Erythroblast (primary cell): ENCODE measurements at regions not wholly inside any gene's neighbourhood (a gene's known extent, or its start where the extent isn't known, plus 50 kb on each side); places are given as distances from the start of the nearest gene placed in this dataset.

Experiments
- DNase-seq, 2 experiments: peaks; one replicate each; lab custom pipeline; 2025; lab: John Stamatoyannopoulos, UW
- GATA1 ChIP-seq: IDR thresholded peaks from 2 replicates; pipeline ENCODE4 v1.6.1; 2011; ENCODE audit warnings: low read depth, mild to moderate bottlenecking, control low read depth, low read length, moderate library complexity
- POLR2A ChIP-seq: IDR thresholded peaks from 2 replicates; pipeline ENCODE4 v1.6.1; 2011; ENCODE audit warnings: mild to moderate bottlenecking, low read length

DNA sequence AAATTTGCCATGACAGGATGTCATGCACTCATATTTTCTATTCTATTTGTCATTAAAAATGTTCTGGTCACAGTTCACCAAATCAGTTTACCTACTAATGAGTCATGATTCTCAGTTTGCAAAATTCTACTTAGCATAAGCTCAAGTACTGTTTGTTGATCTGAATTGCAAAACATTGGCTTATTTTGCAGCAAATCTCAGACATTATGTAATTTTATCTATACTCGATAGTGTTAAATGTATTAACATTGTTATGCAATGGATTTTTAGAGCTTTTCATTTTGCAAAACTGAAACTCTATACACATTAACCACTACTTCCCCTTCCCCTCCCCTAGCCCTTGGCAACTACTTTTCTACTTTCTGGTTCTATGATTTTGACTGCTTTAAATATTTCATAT, 213.8 kb upstream of the ZFP64 start:
- TF ChIP-seq GATA1 = no peak
- TF ChIP-seq POLR2A = no peak
- DNase-seq = no peak

DNA sequence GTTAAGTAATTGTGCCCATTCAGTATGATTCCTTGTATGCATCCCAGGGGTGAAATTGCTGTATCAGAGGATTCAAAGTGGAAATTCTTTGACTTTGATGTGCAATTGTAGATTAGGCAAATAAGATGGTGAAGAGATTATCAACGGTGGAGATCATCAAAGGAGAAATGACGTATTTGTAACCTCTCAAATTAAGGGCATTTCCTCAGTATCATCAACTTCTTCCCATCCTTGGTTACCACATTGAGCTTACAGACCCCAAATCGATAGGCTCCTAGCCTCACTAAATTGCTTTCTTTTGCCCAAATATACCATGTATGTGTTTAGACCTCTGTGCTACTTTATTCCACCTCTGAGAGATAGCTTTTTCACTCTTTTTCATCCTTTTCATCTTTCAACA, 213.1 kb upstream of the ZFP64 start:
- no peak for DNase-seq
- no peak for TF ChIP-seq POLR2A
- no peak for TF ChIP-seq GATA1

DNA sequence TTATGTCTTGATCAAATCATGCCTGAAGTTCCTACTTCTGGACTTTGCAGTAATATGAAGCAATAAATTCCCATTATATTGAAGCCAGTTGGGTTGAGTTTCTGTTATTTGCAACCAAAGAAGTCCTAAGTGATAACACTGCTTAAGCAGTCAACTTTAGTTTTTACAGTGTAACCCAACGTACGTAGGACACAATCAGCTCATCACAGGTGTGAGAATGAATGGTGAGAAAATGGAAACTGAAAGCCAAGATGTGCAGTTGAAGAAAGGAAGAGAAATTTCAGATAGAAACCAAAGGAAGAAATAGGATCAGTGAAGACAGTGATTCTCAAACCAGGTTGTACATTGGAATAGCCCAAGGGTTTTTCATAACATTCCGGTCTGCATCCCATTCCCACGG, 211.4 kb upstream of the ZFP64 start:
- TF ChIP-seq POLR2A = no peak
- TF ChIP-seq GATA1 = no peak
- no peak for DNase-seq

DNA sequence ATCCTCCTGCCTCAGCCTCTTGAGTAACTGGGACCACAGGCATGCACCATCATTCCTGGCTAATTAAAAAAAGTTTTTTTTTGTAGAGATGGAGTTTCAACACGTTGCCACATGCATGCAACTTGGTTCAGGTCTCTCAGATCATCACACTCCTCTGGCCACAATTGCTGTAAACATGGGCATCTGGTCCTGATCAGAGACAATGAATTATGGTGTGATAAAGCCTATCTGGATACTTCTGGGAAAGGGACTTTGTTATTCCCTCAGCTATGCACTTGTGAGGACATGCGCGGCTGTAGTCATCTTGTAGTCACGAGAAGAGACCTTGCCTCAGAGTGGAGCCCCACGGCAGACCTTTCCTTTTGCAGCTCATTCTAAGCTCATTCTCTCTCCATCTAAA, 210.9 kb upstream of the ZFP64 start:
- DNase-seq = no peak
- TF ChIP-seq POLR2A = no peak
- TF ChIP-seq GATA1 = no peak

DNA sequence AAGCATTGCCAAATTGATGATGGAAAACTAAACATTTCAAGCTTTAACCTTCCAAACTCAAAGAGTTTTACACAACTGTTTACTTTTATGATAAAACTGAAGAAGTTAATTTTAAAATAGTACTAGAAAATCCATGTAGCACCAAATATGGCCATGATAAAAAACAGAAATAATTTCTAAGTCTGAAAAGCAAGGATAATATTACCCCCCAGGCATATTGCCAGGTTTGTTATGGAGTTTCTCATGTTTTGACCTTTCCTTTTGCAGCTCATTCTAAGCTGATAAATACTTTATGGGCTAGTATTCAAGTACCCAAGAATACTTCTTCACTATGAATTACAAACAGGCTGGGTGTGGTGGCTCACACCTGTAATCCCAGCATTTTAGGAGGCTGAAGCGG, 209.9 kb upstream of the ZFP64 start:
- DNase-seq = no peak

DNA sequence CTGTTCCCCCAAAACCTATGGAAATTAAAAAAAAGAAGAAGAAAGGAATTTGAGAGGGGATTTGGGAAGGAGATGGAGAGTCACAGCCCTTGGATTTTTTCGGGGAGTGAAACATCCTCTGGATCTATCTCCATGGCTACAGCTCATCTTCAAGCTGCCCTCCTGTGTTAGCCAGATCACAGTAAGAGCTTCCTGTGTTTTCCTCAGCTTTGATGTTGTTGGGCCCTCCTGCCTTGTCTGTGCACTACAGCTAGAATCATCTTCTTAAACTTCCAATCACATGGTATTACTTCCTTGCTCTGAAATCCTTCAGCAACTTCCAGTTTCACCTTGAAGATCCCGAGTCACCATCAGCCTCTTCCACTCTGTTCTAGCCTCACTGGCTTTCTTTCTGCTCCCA, 207.8 kb upstream of the ZFP64 start:
- no peak for DNase-seq
- TF ChIP-seq GATA1 (no peak), POLR2A (no peak)

More for the DNA sequence above, 209.9 kb upstream of the ZFP64 start:
- TF ChIP-seq POLR2A = no peak
- TF ChIP-seq GATA1 = no peak

DNA sequence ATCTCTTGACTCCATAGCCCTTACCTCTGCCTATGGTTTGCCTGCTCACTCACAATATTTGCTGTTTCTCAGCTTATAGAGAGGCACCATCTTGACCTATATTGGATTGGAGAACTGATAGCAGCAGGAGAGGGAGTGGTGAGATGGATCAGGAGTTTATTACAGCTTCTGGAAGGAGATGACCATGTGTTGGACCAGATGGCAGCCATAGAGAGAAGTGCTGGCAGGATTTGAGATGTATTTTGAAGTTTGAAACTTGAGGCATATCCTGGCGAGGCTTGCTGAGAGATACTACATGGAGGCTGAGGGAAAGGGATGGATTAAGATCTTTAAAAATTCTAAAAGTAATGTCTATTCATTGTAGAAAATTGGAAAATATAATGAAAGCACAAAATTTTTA, 198.0 kb upstream of the ZFP64 start:
- TF ChIP-seq GATA1 (no peak), POLR2A (no peak)

DNA sequence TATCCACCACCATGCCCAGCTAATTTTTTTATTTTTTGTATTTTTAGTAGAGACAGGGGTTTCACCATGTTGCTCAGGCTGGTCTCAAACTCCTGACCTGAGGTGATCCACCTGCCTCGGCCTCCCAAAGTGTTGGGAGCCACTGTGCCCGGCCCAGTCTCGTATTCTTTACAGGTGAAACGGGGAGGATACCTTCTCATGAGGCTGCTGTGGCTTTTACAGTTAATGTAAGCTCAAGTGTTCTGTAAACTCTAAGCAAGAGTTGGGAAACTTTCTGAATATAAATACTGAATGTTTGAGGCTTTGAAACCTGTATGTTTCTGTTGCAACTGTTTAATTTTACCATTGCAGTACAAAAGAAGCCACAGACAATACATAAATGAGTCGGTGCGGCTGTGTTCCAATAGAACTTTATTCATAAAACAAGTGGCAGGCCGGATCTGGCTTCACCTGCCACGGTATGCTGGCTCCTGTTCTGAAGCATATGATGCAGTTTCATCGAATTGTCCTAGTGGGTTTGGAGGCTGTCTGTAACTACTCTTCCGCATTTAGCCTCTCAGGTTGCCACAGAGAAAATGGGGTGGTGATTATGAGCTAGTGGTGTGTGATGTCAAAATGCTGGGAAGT, 192.5 kb upstream of the ZFP64 start:
- DNase-seq = no peak
- TF ChIP-seq POLR2A = no peak
- no peak for TF ChIP-seq GATA1

More for the DNA sequence above, 198.0 kb upstream of the ZFP64 start:
- DNase-seq = no peak

DNA sequence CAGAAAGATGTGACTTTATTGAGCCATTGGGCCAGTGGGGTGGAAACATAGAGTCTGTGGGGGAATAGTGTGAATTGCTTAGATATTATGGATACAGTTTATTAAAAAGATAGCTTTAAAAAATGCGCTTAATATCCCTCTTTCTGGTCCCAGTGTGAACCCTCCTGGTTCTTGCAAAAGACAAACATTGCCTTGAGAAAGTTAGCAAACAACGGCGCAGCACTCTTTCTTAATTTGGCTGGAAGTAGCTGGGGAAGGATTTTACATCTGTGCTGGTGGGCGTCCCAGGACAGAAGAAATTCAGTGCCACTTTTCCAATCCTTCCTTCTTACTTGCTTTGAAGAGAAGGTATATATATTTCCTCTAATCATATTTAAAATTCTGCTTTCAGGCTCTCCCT, 191.4 kb upstream of the ZFP64 start:
- no peak for DNase-seq
- TF ChIP-seq GATA1 (no peak), POLR2A (no peak)

DNA sequence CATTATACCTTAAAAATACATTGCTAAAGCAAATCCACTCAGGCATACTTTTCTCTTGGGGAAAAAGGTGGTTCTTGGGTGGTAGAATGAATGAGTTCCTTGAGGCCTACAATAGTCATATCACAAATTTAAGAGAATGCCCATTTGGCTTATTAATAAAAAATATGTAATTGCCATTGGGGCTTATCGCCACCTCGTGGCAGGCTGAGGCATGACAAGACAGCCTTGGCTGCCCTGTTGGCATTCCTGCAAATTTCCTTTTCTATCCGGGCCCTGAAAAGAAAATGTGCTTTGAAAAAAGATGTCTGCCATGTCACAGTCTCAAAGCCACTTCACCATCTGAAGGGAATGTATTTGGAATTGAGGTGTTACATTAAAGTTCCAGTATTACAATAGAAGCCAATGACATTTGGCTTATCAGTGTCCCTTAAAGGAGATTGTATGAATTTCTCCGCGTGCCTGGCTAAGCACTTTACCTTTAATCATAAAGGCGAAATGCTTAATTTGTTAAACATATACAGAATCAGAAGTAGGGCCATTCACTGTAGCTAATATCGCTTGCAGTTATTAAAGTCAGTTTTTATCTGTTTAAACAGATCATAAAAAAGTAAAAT, 188.3 kb upstream of the ZFP64 start:
- no peak for TF ChIP-seq GATA1
- no peak for TF ChIP-seq POLR2A
- peak in 1 of 2 experiments; percentile 32 for DNase-seq

DNA sequence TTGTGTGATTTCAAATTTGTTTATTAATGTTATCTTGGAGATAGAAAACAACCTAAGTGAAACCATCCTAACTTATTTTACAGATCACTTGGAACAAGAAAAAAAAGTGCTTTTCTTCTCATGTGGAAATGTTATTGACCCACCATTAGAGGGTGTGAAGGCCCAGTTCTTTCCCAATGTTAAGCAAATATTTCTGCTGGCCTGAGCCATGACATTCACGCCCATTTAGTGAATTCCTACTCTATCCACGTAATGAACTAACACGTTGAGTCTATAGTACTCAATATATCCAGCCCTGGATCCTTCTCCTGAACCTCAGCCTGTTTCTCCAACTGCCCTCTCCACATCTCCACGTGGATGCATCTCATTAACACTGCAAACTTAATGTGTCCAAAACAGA, 180.6 kb upstream of the ZFP64 start:
- TF ChIP-seq POLR2A (no peak), GATA1 (no peak)
- no peak for DNase-seq

DNA sequence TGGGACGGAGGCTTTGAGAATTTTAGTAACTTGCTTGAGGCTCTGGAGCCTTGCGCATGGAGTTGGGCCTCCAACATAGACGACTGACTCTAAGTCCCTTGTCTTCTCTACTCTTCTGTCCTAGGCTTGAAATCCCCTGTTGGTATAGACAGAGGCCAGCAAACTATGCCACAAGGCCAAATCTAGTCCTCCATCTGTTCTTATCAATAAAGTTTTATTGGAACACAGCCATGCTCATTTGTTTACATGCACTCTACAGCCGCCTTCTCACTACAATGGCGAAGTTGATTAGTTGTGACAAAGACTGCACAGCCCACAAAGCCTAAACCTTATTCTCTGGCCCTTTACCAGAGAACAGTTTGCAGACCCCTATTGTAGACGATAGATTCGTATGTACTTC, 174.1 kb upstream of the ZFP64 start:
- DNase-seq = no peak
- TF ChIP-seq POLR2A = no peak
- TF ChIP-seq GATA1 = no peak

DNA sequence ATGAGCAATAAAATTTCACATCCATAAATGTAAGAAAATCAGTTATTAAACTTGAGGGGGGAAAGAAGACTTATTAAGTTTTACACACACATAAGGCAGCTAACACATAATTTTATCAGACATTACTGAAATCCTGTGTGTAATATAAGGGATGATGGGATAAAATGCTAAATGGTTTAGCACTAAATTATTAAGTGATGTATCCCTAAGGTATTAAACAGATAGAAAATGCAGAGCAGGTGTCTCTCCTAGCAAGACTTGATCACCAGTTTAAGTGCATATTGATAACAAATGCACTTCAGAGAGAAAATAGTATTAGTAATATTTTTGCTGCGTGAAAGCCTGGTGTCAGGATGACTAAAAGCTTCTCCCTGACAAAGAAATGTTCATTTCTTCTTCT, 172.8 kb upstream of the ZFP64 start:
- TF ChIP-seq POLR2A (no peak), GATA1 (no peak)
- DNase-seq = no peak

DNA sequence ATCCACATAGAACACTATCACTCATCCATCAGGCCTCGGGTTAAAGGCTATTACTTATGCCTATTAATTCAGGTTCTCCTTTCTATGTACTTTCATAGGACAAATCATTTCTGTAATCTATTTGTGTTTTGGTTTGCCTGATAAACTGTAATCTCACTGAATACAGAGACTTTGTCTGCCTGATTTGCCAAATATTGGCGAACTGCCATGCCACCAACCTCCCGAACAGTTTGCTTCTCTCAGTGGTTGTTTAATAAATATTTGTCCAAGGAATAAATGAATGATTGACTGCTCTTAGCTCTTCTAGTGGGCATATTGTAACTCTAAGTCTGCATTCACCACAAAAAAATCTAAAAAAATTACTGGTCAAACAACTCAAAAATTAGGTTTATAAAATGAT, 170.1 kb upstream of the ZFP64 start:
- no peak for DNase-seq

DNA sequence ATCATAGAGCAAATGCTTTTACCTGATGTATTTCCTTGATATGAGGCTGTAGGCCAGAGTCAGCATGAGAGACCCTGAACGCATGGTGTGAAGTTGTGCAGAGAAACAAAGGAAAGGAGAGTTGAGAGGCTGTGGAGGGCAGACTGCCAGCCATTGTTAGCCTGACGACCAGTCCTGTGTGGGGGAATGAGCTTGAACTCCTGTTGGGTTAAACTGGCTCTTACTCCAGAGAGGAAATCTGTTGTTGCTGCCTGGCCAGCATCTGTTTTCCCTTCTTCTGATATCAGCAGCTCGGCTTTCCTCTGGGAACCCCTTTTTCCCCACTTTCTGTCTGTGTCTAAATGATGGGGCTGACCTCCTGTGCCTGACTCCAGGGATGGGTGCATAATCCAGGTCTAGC, 158.2 kb upstream of the ZFP64 start:
- TF ChIP-seq GATA1 (no peak), POLR2A (no peak)
- DNase-seq = no peak

More for the DNA sequence above, 170.1 kb upstream of the ZFP64 start:
- TF ChIP-seq POLR2A (no peak), GATA1 (no peak)
